ENCODE measurements at regions not wholly inside any gene's neighbourhood (a gene's known extent, or its start where the extent isn't known, plus 50 kb on each side); places are given as distances from the start of the nearest gene placed in this dataset.

- DNase-seq: no peak
Observed at GRCh38 chr13:57784633-57785032, 153.1 kb downstream of the PCDH17 start.

- DNase-seq: no peak
Observed at GRCh38 chr13:57787058-57787791, 155.7 kb downstream of the PCDH17 start.

- no peak for DNase-seq
Observed at GRCh38 chr13:57799624-57800023, 168.1 kb downstream of the PCDH17 start.

GRCh38 chr13:57813651-57814050, 182.1 kb downstream of the PCDH17 start:
- no peak for DNase-seq

- DNase-seq: no peak
Observed at GRCh38 chr13:57815600-57815999, 184.1 kb downstream of the PCDH17 start.

GRCh38 chr13:57820924-57821323, 189.4 kb downstream of the PCDH17 start:
- no peak for DNase-seq

GRCh38 chr13:57823704-57824103, 192.2 kb downstream of the PCDH17 start:
- no peak for DNase-seq

- no peak for DNase-seq
Observed at GRCh38 chr13:57824121-57824520, 192.6 kb downstream of the PCDH17 start.

GRCh38 chr13:57825066-57825465, 193.5 kb downstream of the PCDH17 start:
- DNase-seq: no peak

- DNase-seq: no peak
Observed at GRCh38 chr13:57829496-57829895, 198.0 kb downstream of the PCDH17 start.

- DNase-seq: no peak
Observed at GRCh38 chr13:57832187-57832586, 200.6 kb downstream of the PCDH17 start.

- DNase-seq: no peak
Observed at GRCh38 chr13:57837801-57838200, 206.3 kb downstream of the PCDH17 start.

- no peak for DNase-seq
Observed at GRCh38 chr13:57843521-57843920, 212.0 kb downstream of the PCDH17 start.

GRCh38 chr13:57846600-57847173, 215.1 kb downstream of the PCDH17 start:
- no peak for DNase-seq

- DNase-seq: peak in 2 of 51 donors; percentile 9 to 53
Observed at GRCh38 chr13:57857945-57858344, 226.4 kb downstream of the PCDH17 start.

- peak in 2 of 51 donors; percentile 0 to 6 for DNase-seq
Observed at GRCh38 chr13:57858376-57858775, 226.8 kb downstream of the PCDH17 start.

GRCh38 chr13:57862879-57863278, 231.3 kb downstream of the PCDH17 start:
- no peak for DNase-seq

GRCh38 chr13:57865600-57866294, 234.2 kb downstream of the PCDH17 start:
- DNase-seq: no peak

GRCh38 chr13:57874530-57874929, 243.0 kb downstream of the PCDH17 start:
- no peak for DNase-seq

GRCh38 chr13:57877601-57878000, 246.1 kb downstream of the PCDH17 start:
- no peak for DNase-seq

GRCh38 chr13:57878291-57878690, 246.7 kb downstream of the PCDH17 start:
- no peak for DNase-seq

GRCh38 chr13:57897225-57897624, 265.7 kb downstream of the PCDH17 start:
- DNase-seq: no peak

GRCh38 chr13:57899096-57899495, 267.6 kb downstream of the PCDH17 start:
- DNase-seq: no peak
